GM18951 (cell line): ENCODE measurements at regions not wholly inside any gene's neighbourhood (a gene's known extent, or its start where the extent isn't known, plus 50 kb on each side); places are given as distances from the start of the nearest gene placed in this dataset.

Experiments
- POLR2A ChIP-seq: IDR thresholded peaks from 4 replicates; pipeline ENCODE4 v1.6.1; 2011; ENCODE audit warnings: mild to moderate bottlenecking; ENCODE audit not compliant: insufficient read length, insufficient read depth; ENCODE audit errors: extremely low read depth
- in situ Hi-C: fragments of 300-500 bp; cut with MboI; formaldehyde crosslinking; loops from one replicate; pipeline ENCODE4 v1.12.0; 2022; ENCODE audit warnings: low sequenced_read_pairs, mixed read lengths, inconsistent platforms; ENCODE audit not compliant: unreplicated experiment

DNA sequence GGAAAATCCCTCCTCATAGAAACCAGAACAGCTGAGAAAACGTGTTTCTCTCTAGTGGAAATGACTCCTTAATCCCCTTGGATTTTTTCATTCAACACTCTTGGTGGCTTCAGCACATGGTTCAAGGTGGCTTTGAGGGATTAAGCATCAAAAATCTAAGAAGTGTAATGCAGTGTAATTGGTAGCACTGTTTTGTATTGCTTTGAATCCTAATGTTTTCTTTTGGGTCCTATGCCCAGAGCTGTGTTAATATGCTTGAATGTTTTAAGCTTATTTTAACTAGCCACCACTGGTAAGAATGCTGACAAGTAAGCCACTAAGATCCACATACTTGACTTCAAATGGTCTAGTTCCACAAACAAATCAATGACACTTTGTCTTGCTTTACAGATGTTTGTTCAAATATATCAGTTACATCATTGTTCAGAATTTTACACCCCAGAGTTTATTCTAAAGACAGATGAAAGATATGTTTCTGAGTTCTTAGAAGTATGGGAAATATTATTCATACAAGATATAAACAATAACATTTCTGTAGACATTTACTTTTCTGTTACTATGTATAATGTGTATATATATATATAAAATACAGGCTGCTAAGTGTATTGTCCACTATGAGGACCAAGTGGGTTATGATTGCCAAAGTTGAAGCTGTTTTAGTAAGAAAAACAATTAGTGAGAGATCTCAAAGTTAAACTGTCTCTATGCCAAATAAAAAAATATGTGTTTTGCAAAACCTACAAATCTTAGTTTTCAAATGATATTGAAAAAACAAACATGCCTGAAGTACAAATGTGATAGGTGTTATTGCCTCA lies 220.8 kb downstream of the OGFRL1 start:
- TF ChIP-seq POLR2A = no peak
- in situ Hi-C loops = loop anchor here (10.0 kb wide), 1 partner anchor 135 kb away; no protein-coding TSS in a partner anchor

DNA sequence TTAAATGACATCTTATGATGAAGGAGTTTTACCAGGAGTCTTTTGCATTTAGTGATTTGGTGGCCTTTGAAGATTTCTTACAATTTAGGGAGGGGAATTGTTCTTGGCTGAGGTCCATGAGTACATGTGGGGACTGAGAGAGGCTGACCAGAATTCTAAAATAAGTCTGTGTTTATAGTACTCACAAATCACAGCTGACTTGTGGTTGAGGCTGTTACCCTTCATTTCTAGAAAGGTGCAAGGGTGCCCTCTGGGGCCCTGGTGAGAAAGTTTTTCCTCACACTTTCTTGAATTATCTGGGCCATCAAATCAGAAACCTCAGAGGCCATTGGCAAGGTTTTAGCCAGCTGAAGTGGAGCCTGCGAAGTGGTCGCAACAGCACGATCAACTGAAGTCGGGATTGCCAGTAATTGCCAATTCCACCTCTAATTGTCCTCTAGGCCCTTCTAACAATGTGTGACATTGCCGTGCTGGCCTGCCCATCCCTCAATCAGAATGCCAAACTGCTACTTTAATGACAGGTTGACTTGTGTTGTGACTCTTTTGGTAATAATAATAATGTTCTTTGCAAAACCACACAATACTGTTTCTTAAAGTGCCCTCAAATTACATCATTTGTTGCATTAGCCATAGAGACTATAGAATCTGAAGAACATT lies 221.6 kb downstream of the OGFRL1 start:
- in situ Hi-C loops = no loop called here
- TF ChIP-seq POLR2A = no peak

DNA sequence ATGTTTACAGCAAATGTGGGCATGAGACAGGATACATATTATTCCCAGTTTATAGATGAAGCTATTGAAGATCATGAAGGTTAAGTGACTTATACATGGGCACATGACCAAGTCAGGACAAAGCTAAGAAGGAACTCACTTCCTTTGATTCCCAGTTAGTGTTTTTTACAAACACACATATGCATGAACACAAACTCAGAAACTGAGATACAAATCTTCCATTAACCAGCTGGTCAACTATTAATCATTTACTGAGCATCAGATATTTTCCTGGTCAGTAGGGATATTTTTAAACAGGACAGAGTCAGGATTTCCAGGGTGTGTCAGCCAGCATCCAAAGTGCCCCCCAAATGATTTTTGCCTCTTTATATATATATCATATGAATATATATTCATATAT lies 222.2 kb downstream of the OGFRL1 start:
- in situ Hi-C loops = no loop called here
- no peak for TF ChIP-seq POLR2A

DNA sequence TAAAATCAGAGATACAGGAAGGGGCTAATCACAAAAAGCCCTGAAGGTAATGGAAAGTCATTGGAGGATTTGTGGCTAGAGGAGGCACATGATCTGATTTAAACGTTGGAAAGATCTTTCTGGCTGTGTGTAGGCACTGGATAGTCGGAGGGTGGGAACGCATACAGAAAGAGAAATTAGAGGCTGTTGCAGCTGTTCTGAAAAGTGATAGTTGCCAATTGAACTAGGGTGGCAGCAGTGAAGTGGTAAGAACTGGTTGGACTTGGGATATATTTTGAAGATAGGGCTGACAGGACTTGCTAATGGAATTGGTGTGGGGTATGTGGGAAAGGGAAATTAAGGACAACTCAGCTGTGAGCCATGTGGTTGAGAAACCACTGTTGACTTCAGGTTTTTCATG lies 223.6 kb downstream of the OGFRL1 start:
- in situ Hi-C loops = no loop called here
- no peak for TF ChIP-seq POLR2A

DNA sequence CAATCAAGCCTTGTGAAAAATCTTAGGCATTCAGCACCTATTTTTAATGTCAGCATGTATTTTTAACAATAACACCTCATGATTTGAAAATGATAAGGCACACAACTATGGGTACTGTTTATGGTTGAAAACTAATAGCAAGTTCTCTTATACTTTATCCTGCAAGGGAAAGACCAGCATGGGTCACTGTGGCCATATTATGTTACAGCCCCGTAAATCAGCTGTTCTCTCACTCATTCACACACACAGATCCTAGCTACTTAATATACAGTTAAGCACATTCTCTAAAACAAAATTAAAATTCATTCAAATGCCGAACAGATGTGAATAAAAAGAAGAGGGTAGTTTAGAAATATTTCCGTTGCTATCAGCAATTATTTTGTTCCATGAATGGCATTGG lies 224.4 kb downstream of the OGFRL1 start:
- in situ Hi-C loops = no loop called here
- no peak for TF ChIP-seq POLR2A

DNA sequence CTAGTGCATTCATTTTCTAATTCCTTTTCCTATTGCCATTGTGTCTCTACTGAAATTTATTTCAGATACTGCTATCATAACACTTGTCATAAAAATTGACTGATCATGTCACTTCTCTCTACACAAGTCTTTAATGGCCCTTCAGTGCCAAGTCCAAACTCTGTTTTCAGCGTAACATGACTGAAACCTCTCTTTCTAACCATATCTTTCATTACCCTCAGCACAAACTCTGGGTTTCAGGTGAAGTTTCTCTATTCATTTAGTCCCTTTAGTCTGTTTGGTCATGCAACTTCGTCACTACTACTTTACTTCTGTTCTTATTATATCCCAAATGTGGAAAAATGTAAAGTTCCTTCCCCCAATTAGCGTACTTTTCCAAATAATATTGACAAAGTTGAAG lies 234.9 kb downstream of the OGFRL1 start:
- in situ Hi-C loops = no loop called here
- no peak for TF ChIP-seq POLR2A

DNA sequence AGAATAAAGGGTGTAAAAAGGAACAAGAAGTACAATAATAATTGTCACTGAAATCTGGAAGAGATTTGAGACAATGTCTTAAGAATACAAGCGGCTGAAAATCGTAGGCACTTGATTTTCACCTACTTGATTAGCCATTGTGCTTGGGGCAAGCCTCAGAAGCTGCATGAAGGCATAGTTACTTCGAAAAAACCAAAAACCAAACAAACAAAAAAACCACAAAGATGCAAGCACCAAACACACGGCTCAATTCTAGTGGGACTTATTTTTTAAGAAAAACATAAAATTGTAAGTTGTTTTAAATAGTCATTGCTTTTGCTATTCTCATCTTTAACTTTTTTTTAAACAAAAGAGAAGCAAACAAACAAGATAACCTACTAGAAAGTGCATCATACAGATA lies 235.6 kb downstream of the OGFRL1 start:
- TF ChIP-seq POLR2A = no peak
- in situ Hi-C loops = no loop called here

DNA sequence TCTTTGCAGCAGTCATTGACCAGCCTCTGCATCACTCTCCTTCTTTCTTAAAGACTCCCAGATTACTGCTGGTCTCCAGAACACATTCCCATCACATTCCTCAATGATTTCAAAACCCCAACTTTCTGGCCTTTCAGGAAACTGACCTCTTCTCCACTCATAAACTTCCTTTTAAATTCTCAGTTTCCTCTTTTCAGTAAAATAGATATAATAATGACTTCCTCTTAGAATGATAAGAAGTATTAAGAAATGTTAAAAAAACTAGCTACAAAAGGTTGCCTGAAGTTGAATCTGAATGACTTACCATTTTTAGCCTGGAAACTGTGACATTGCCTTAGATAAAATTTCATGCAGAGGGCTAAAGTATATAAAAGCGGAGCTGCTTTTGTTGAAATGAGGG lies 239.3 kb downstream of the OGFRL1 start:
- TF ChIP-seq POLR2A = no peak
- in situ Hi-C loops = loop anchor here (25.0 kb wide), 1 partner anchor 559 kb away; no protein-coding TSS in a partner anchor

DNA sequence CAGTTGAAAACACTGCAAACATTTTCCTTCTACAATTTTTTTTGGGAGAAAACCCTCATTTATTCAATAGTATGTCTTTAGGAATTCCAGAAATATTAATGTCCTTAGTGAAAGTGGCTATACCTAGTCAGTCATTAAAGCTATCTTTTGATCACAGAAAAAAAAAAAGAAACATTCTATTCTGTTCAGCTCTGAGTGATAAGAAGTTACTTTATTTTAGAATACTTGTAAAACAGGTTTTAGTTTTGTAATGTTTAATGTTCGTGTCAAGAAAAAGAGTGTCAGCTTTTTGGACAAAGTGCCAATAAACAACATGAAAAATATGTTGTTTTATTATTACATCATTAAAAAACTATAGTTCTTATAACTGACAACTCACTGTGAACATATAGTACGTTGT lies 240.4 kb downstream of the OGFRL1 start:
- in situ Hi-C loops = loop anchor here (25.0 kb wide), 1 partner anchor 558 kb away; no protein-coding TSS in a partner anchor
- no peak for TF ChIP-seq POLR2A

DNA sequence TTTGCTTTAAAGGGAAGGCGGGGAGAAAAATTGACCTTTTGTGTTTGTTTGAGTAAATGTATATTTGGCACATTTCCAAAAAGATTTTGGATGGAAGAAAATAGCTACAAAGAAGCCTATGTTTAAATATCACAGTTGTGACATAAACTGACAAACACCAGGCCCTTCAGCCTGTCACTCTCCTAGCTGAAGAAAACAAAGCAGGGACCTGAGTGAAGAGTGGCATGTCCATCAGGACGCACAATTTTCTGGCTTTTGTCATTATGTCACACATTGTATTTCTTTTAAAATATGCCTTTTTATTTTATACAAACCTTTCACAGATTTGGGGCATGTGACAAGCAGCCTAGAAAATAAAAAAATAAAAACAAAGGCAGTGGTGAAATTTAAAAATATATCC lies 241.2 kb downstream of the OGFRL1 start:
- TF ChIP-seq POLR2A = no peak
- in situ Hi-C loops = loop anchor here (25.0 kb wide), 1 partner anchor 558 kb away; no protein-coding TSS in a partner anchor

DNA sequence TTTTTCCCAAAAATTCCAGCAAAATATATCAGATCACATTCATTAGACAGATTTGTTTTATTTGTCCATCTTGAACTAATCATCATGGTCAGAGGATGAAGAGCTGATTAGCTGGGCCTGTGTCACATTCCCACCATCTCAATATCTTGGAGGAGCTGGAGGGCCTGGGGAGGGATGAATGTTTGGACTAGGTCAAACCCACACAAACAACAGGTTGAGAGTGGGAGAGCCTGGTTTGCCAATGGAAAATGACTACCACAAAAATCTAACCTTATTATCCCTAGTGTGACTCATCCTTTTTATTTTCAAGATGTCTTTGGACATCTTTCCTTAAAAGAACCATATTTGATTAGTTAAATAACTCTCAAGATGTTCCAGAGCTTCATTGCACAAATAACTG lies 242.4 kb downstream of the OGFRL1 start:
- in situ Hi-C loops = loop anchor here (25.0 kb wide), 1 partner anchor 556 kb away; no protein-coding TSS in a partner anchor
- TF ChIP-seq POLR2A = no peak

DNA sequence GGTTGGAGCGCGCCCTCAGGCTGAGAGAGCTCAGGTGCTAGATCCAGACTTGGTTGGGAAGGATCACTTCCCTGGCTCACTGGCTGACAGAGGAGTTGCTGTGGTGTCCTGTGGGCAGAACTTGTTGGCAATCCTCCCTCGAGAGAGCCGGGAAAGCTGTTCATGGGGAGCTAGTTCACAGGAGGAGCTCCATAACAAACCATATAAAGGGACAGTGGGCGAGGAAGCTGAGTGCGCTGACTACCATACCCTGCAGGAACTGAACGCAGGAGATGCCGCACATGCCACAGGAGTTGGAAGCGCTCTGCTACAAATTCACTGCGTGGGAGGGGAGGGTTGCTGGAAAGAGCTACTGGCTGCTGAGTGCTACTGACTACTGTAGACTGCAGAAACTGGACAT lies 243.2 kb downstream of the OGFRL1 start:
- in situ Hi-C loops = loop anchor here (25.0 kb wide), 1 partner anchor 555 kb away; no protein-coding TSS in a partner anchor
- no peak for TF ChIP-seq POLR2A

DNA sequence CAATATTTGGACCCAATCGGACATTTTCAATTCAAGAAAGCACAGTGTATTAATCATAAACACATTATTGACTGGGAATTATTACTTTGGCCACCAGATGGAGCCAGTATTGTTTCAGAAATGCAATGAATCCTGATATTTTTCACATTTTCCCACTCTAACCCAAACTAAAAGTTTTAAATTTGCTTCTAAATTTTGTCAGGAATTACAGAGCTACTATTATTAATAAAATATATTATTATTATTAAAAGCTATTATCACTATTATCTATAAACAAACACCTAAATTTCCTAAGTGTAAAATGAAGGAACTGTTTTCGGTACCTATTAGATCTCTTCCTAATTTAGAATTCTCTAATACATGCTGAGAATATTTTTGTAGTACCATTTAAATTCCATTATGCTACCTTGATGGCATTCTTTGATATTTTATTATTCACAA lies 245.3 kb downstream of the OGFRL1 start:
- in situ Hi-C loops = loop anchor here (25.0 kb wide), 1 partner anchor 553 kb away; no protein-coding TSS in a partner anchor
- no peak for TF ChIP-seq POLR2A
